COR-L47 (cell line): ENCODE measurements at regions not wholly inside any gene's neighbourhood (a gene's known extent, or its start where the extent isn't known, plus 50 kb on each side); places are given as distances from the start of the nearest gene placed in this dataset.

ENCODE experiments used
- DNase-seq: peaks from one replicate; lab custom pipeline; 2025; lab: John Stamatoyannopoulos, UW

DNA sequence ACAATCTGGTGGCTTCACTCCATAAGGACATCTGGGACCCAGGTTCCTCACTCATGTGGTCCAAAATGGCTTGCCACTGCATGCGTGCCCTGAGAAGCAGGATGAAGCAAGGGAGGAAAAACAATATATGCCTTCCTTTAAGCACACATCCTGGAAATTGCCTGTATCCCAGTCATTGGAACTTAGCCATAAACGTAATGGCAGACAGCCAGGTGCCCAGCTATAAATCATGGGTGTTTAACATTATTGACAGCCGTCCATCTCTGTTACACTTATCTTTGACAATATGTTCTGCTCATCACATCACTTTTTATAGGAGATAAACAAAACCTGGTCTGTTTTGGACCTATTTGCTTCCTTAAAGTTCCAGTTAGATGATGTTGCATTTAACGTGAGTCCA is 181.0 kb downstream of the AASDH start:
- DNase-seq: no peak

DNA sequence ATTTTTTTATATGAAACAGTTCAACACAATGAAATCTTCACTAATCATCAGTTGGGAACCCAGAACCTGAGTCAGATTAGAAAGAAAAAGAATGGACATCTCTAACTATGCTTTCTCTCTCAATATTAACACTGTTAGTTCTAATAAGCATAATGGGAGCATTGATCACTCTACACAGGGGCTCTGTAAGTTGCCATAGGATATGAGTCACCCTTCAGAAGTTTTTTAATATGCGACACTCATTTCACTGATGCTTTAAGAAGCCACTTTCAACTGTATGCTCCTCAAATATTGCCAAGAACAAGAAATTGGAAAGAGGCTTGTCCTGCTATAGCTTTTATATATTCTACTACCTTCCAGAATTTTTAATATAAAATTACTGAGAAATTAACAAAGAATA is 187.0 kb downstream of the AASDH start:
- no peak for DNase-seq

DNA sequence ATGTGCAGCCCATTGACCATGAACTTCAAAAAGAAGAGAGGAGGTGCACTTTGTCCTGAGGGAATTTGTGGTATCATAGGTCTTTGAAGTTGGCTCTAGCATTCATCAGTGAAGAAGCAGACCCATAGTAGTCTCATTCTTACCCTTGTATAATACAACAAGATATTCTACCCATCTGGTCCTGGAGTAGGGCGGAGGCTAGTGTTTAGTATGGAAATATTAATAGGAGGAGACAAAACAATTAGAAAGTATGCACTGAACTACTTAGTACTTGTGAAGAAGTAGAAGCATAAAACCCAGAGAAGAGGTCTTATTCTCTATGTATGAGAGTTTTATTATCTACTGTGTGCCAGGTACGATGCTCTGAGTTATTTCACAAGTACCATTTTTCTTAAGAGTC is 189.0 kb downstream of the AASDH start:
- DNase-seq: no peak

DNA sequence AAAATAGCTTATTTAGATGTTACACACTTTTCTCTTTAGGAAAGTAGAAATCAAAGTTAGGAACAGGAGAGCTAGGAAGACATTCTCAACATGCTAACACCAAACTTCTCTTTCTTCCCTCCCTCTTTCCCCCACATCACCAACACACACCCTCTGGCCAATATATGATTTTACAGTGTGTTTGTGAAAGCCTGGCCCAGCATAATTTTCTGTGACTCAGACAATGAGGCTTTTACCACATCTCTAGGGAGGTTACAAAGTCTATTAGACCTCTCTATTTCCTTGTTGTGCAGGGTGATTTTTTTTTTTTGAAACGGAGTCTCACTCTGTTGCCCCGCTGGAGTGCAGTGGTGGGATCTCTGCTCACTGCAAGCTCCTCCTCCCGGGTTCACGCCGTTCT is 189.9 kb downstream of the AASDH start:
- no peak for DNase-seq

DNA sequence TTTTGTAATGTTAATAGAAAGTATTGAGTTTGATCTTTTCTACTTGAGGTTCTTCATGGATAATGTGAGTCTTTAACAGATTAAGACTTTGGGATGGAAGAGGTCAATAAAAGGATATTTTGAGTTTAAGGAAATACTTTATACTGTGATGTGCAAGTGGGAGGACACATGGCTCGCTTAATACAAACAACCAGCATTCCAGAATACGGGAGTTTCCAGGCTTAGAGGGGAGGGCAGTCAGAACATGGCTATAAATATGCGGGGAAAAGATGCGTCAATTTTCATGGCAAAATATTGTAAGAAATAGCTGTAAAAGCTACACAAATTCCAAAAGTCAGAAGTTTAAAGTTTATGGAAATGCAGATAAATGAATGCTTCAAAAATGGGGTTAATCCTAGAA is 192.3 kb downstream of the AASDH start:
- DNase-seq: no peak

DNA sequence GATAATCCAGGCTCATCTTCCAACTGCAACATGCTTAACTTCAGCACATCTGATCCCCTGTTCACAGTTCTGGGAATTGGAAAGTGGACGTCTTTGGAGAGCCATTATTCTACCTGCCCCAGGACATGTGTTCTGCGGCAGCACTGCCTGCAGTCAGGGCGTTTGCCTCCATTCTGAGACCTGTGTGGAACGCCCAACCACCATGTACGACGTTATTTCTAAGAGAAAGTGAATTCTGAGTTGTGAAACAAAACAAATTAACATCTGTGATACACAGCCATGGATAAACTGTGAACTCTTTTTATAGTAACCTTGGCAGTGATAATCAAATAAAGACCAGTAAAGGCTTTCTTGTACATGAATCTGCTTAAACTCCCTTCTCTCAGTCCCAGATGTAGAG is 195.8 kb downstream of the AASDH start:
- DNase-seq: no peak

DNA sequence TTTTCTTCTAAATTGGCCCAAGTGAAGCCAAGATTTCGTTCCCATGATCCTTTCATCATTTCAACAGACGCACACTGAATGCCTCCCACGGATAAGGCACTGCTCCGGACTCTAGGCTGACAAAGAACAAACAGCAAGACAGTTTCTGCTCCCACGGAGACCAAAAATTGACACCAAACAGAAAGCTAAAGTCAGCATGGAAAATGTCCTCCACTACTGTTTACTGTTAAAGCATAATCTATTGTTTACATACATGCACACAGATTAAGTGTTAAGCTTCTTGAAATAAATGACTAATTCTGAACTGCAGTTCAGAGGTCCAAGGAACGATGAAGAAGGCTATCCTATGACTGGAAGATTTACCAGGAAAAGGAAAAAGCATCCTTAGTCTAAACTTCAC is 199.6 kb downstream of the AASDH start:
- no peak for DNase-seq

DNA sequence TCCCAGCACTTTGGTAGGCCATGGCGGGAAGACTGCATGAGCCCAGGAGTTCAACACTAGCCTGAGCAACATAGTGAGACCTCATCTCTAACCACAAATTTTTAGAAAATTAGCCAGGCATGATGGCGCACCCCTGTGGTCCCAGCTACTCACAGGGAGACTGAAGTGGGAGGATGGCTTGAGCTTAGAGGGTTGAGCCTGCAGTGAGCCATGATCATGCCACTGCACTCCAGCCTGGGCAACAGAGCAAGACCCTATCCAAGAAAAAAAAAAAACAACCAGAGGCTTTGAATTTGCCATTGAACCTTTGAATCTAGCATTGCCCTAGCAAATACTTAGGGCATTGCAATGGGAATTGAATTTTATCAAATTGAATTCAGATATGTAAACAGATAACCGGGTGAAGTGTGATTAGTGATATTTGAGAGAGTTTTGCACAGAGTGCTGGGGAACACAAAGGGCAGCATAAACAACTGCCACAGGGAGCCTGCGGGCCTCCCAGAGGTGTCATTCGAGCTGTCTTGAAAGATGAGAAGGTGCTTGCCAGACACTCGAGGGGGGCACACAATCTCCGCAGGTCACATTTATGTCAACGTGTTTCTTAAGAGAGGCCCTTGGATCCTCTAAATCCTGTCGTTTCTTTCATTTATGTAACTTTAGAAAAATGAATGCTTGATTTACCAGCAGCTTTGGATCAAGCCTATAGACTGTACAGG is 200.3 kb downstream of the AASDH start:
- no peak for DNase-seq

DNA sequence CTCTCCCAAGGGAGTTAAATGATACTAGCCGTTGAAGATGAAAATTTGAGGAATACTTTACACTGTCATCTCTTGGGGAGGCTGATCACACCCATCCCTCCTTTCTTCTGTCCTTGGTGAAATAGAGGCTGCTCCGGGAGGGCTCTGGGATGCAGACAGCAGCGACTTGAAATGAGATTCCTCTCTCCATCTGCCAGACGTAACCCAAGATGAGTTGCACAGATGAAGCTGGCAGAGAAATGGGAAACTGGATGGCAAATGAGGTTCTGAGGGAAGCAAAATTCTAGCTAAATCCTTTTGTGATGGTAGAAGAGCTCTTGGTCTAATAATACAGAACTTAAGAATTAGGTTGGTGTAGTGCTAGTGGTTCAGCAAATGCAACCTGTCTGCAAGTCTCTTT is 201.4 kb downstream of the AASDH start:
- no peak for DNase-seq

DNA sequence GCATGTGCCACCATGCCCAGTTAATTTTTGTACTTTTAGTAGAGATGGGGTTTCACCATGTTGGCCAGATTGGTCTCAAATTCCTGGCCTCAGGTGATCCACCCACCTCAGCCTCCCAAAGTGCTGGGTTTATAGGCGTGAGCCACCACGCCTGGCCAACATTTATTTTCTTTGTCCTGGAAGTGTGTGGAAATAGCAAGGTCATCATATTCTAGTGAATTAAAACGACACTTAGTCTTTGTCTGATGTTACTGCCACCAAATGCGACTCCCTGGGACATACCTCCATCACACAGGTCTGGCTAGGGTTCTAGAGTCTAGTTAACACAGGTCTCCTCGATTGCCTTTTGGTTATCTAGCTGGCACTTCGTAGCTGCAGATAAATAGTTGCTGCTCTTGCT is 203.1 kb downstream of the AASDH start:
- no peak for DNase-seq

DNA sequence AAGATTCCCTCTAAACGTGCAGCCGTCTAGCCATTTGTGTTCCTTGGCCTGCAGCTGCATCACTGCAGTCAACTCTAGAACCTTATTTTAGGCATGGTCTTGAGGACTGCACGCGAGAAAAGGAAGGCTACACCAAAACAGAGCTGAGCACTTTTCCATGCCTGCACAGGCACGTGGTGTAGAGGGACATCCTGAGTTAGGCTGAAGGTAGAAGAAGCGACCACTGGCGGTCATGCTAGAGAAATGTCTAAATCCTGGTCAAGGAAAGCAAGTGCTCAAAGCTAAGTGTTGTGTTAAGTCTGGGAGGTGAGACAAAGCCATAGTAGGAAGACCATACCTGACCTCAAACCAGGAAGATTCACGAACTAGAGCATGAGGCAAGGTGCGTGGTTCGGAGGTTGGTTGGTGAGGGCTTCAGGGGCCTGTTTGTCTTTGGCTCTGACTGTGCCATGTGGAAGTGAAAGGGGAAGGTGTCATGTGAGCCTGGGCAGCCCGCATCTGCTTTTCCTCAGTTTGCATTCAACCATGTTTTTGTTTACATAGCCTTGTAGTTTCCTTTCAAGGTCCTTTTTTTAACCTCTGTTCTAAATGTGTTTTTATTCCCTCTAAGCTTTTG is 203.8 kb downstream of the AASDH start:
- DNase-seq: no peak

DNA sequence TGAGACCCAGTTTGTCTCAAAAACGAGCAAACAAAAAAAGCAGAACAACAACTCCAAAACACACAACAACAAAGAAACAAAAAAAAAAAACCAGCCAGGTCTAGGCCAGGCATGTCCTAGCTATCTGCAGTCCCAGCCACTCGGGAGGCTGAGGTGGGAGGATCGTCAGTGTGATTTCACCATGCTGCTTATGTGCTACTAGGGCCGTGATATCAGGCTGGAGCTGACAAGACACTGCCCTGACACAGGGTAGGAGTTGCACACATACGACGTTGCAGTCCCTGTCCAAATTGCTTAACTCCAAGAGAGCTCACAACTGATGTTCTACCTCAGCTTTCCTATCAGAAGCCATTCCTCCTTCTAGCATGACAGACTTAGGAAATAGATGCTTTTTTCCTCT is 204.9 kb downstream of the AASDH start:
- no peak for DNase-seq

DNA sequence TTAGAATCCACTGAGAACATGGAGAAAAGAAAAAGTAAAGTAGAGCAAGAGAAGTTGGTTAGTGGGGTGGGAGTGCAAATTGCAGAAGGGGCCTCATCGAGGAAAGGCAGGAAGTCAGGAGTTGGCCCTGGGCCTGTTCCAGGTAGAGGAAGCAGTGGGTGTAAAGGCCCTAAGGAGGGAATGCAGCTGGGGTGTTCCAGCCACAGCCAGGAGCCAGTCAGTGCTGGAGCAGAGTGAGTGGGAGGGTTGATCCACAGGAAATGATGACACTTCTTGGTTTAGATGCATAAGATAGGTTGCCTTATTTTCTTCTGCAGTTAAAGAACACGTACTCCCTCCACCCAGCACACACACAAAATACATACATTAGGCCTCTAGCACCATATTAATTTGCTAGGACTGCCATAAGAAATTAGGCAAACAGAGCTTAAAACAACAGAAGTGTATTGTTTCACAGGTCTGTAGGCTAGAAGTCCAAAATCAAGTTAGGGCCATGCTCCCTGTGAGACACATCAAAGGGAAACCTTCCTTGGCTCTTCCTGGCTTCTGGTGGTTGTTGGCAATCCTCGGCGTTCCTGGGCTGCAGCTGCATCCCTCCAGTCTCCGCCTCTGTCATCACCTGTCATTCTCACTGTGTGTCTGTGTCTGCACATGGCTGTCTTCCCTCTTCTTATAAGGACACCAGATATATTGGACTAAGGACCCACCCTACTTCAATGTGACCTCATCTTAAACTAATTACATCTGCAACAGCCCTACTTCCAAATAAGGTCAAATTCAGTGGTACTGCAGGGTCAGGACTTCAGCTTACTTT is 205.9 kb downstream of the AASDH start:
- DNase-seq: no peak

DNA sequence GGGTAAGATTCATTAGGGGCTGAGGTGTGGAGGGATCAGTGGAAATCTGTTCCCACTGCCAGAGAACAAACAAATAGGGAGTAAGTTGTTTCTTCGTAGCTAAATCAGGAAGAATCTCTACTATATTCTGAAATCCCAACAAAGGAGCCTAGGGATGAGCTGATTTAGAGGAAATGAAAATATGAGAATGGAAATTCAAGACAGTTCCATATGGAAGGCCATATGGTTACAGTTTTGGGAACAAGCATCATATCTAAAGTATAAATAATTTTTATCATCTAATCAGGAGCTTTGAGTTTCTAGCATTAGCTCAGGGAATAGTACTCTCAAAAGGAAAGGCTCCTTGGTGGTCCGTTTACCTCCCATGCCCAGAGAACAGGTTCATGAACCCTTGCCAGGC is 218.2 kb downstream of the AASDH start:
- no peak for DNase-seq

DNA sequence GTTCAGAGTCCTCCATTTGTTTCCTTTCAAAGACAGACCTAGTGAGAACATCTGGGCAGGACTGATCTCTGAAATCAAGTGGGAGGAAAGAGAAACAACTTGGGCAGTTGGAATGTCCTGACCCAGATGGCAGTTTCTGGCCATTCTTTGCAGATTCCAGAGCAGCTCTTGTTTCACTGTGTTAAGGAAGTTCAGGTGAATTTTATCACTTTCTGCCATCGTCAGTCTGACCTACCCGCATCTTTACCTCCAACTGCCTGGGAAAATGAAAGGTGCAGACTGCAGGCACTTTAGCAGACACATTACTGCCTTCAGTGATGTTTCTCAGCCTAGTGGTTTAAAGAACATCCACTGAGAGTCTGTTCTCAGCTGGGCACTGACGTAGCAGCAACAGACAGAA is 216.2 kb downstream of the CEP135 start:
- DNase-seq: no peak

DNA sequence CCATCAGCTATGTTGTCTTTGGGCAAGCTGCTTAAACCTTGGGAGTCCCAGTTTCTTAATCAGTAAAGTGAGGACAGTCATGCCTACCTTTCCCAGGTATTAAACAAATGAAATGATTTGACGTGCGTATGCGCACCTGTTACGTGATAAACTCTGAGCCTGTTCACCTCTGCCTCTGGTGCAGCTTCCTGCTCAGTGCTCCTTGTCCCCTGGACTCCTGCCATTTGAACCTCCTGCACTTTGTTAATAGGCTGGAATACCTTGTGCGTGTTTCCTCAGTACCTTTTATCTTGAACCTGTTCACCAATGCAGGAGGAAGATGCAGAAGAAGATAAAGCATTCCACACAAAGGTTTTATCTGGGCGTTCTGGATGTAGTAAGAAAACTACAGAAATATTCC is 211.9 kb downstream of the CEP135 start:
- no peak for DNase-seq

DNA sequence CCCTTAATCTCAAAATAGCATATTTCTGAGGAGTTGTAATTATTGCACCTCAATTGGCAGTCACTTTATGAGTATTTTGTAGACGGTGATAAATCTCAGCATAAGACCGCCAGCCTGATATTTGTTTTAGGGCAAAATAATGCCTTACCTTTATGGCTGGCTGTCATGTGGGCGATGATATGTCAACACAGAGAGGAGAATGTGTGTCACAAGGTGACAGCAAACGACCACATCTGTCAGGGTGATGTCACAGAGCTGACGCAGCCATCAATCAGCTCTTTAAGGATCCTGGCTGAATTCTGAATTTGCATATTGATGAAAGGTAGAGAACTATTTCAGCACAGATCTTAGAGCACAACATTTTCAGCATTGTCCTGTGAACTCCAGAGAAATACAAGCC is 209.7 kb downstream of the CEP135 start:
- DNase-seq: peak; percentile 39

DNA sequence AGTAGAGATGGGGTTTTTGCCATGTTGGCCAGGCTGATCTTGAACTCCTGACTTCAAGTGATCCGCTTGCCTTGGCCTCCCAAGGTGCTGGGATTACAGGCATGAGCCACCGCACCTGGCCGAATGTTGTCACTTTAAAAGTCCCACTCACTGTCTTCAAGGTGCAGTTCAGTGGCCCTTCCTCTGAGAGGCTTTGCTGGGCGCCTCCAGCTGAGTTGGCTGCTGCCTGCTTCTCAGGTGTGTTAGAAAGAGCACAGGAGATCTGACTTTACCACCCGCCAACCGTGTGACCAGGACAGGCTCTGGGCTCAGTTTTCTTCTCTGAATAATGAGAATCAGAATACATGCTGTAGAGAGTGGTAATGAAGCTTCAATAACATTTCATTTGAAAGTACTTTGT is 207.4 kb downstream of the CEP135 start:
- DNase-seq: no peak

DNA sequence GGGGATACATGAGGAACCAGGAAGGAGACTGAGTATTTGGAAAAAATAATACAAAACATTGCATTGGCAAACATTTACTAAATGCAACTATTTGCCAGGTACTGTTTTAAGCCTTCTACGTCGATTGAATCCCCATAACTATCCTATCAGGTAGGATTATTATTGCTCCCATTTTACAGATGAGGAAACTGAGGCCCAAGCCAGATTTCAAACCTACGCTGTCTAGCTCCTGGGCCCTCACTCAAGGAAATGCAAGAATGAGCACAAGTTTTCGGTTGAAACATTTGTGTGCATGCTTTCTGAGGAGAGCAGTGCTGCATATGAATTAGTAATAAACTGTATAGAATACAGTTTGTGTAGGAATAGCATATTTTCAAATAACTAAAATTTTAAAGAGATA is 206.7 kb downstream of the CEP135 start:
- no peak for DNase-seq

DNA sequence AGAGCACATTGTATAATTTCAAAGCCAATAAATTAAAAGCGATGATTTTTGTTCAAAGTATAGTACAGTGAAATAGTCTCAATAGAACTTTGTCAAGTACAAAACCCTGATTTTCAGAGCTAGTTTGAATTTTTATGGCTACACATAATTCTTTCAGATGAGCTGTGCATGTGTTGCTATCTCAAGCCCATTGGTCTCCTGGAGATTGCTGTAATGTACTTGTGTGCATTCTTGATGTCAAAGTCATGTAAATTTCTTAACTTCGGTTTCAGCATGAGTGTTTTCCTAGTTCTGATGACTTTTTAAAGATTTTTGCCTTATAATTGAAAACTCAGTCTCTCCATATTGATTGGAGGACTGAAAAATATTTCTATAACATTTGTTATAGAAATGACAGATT is 200.8 kb downstream of the CEP135 start:
- DNase-seq: no peak

DNA sequence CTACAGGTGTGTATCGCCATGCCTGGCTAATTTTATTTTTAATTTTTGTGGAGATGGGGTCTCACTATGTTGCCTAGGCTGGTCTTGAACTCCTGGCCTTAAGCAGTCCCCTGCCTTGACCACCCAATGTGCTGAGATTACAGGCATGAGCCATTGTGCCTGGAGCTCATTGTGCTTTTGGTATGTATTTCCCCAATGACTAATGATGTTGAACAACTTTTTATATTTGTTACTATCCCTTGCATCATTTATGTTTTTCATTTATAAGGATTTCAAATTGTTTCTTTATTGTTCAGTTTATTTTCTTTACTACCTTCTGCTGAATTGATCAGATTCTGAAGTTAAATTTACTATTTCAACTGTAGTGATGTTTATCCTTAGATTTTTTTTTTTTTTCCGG is 199.7 kb downstream of the CEP135 start:
- no peak for DNase-seq

DNA sequence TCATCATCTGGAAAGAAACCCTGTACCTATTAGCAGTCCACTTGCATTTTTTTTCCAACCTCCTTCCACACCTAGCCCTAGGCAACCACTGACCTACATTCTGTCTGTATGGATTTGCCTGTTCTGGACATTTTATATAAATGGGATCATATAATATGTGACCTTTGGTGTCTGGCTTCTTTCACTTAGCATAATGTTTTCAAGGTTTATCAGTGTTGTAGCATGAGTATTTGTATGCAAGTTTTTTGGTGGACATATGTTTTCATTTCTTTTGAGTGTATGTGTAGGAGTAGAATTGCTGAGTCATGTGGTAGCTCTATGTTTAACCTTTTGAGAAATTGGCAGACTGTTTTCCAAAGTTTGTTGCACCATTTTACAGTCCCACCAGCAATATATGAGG is 198.6 kb downstream of the CEP135 start:
- DNase-seq: no peak

DNA sequence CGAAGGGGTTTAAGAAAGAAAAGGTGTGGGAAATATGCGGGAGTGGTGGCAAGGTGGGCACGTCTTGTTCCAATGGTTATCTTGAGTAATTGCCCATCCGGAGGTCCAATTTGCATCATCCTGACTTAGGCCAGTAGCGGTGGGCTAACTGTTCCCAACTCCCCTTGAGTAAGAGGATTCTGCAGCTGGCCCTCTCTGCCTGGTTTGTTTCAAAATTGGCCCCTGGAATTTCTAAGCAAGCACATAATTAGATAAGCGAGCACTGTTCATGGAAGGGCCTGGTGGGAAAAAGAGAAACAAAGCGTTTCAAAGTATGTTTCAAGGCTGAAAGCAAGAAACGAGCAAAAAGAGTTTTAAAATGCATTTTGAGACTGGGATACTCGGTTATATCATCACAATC is 198.2 kb downstream of the CEP135 start:
- no peak for DNase-seq
